ENCODE measurements at regions not wholly inside any gene's neighbourhood (a gene's known extent, or its start where the extent isn't known, plus 50 kb on each side); places are given as distances from the start of the nearest gene placed in this dataset.
"Not testable (repeated sequence)": the region's sequence is repeated elsewhere in the genome, so short reads cannot be mapped to it uniquely, and the experiment has no call there.

DNA sequence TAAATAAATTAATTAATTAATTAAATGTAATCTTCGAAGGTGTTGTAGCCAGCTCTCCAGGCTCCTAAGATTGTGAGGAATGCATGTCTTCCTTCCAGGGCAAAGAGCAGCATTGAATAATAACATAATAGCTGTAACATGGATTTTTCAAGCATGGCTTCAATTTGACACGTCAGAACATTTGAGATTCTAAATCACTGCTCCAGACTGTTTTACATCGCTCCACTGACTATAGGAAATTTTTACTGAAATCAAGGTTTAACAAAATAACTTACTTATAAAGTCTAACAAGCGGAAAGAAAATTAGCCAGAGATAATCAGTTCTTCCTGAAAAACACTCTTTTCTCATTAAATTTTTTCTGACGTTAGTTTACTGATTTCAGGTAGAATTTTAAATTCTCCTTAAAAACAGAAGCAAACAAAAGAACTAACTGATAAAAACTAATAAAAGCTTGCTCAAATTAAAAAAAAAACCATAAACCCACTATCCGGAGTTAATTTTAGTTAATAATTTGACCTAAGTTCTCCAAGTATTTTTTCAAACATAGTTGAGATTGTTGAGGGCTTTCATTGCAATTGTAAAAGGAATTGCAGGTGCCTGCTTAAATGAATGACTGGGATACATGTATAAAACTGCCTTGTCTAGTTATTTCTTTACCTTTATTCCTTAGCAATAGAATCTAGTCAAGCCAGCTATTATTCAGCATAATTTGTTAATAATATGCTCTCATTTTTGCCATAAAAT, 51.2 kb upstream of the SGCE start:
- no peaks in the 10 kb centered on the region for H3K36me3 Mint-ChIP-seq (ENCODE audit: low read depth)
- H3K27ac Mint-ChIP-seq = no peak overlapping the region
- H3K4me1 Mint-ChIP-seq (ENCODE audit: low read depth) = peaks cover 11% of the 10 kb centered on the region
- H3K4me3 Mint-ChIP-seq = no peak overlapping the region
- no peak for DNase-seq
- H3K27me3 Mint-ChIP-seq (ENCODE audit: insufficient read depth) = peaks cover 2% of the 10 kb centered on the region; the same call in 1 of the 2 replicates
- TF ChIP-seq, protein P1, sequence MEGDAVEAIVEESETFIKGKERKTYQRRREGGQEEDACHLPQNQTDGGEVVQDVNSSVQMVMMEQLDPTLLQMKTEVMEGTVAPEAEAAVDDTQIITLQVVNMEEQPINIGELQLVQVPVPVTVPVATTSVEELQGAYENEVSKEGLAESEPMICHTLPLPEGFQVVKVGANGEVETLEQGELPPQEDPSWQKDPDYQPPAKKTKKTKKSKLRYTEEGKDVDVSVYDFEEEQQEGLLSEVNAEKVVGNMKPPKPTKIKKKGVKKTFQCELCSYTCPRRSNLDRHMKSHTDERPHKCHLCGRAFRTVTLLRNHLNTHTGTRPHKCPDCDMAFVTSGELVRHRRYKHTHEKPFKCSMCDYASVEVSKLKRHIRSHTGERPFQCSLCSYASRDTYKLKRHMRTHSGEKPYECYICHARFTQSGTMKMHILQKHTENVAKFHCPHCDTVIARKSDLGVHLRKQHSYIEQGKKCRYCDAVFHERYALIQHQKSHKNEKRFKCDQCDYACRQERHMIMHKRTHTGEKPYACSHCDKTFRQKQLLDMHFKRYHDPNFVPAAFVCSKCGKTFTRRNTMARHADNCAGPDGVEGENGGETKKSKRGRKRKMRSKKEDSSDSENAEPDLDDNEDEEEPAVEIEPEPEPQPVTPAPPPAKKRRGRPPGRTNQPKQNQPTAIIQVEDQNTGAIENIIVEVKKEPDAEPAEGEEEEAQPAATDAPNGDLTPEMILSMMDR (IDR thresholded peaks at IDR 0.05) = no peak
- no peaks in the 10 kb centered on the region for H3K9me3 Mint-ChIP-seq

DNA sequence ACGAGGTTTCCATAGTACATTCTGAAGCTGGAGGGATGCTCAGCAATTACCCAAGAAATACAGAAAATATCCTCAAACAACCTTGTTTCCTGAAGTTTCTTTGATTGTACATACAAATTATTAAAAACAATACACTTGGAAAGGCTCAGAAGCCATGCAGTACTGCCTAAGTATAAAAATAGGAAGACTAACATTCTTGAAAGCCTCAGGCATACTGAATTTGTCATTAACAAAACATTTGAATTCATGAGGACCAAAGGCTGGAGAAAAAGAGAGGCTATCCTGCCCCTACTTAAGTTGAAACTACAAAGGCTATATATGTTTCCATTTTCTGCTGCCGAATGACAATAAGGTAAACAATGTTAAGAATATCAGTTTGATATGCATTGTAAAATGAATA, 54.3 kb upstream of the SGCE start:
- Mint-ChIP-seq H3K36me3 (ENCODE audit: low read depth) (no peaks in the 10 kb centered on the region), H3K27ac (no peak overlapping the region), H3K4me1 (ENCODE audit: low read depth) (peaks cover 11% of the 10 kb centered on the region), H3K27me3 (ENCODE audit: insufficient read depth) (peaks cover 4% of the 10 kb centered on the region), H3K4me3 (no peak overlapping the region), H3K9me3 (no peaks in the 10 kb centered on the region)
- DNase-seq = peak; percentile 22
- TF ChIP-seq, protein P1 (IDR thresholded peaks at IDR 0.05) = no peak

DNA sequence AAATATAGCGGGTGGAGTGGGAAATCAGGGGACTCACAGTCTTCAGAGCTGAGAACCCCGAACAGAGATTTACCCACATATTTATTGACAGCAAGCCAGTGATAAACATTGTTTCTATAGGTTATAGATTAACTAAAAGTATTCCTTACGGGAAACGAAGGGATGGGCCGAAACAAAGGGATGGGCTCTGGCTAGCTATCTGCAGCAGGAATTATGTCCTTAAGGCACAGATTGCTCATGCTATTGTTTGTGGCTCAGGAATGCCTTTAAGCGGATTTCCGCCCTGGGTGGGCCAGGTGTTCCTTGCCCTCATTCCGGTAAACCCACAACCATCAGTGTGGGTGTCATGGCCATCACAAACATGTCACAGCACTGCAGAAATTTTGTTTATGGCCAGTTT, 66.4 kb upstream of the SGCE start:
- not testable (repeated sequence) for H3K4me1 Mint-ChIP-seq (ENCODE audit: low read depth); H3K4me3 Mint-ChIP-seq; H3K27ac Mint-ChIP-seq; H3K27me3 Mint-ChIP-seq (ENCODE audit: insufficient read depth); H3K36me3 Mint-ChIP-seq (ENCODE audit: low read depth); DNase-seq; H3K9me3 Mint-ChIP-seq

DNA sequence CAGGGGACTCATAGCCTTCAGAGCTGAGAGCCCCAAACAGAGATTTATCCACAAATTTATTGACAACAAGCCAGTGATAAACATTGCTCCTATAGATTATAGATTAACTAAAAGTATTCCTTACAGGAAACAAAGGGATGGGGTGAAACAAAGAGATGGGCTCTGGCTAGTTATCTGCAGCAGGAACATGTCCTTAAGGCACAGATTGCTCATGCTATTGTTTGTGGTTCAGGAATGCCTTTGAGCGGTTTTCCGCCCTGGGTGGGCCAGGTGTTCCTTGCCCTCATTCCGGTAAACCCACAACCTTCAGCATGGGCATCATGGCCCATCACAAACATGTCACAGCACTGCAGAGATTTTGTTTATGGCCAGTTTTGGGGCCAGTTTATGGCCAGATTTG, 73.0 kb upstream of the SGCE start:
- H3K27ac Mint-ChIP-seq; DNase-seq; H3K4me3 Mint-ChIP-seq; H3K9me3 Mint-ChIP-seq; H3K27me3 Mint-ChIP-seq (ENCODE audit: insufficient read depth); H3K36me3 Mint-ChIP-seq (ENCODE audit: low read depth); H3K4me1 Mint-ChIP-seq (ENCODE audit: low read depth): not testable (repeated sequence)

DNA sequence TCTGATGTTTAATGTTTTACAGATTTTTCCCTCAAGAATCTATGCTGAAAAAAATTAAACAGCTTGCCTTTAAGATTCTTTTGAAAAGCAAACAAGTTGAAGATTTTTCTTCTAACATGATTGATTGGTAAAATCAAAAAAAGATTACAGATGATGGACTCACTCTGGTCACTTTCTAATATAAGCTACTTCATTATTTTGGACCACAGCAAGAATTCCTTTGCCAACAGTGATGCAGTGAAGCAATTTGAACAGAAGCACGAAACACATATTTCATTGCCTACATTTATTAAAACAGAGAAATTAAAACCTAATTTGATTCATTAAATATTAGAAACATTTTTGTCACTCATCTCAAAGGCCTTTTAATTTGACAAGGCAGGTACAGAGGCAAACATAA, 82.1 kb upstream of the SGCE start:
- no peaks in the 10 kb centered on the region for H3K36me3 Mint-ChIP-seq (ENCODE audit: low read depth)
- no peaks in the 10 kb centered on the region for H3K27me3 Mint-ChIP-seq (ENCODE audit: insufficient read depth)
- TF ChIP-seq, protein P1 (IDR thresholded peaks at IDR 0.05) = no peak
- no peak overlapping the region for H3K4me3 Mint-ChIP-seq
- H3K27ac Mint-ChIP-seq = no peak overlapping the region
- H3K9me3 Mint-ChIP-seq = no peaks in the 10 kb centered on the region
- no peaks in the 10 kb centered on the region for H3K4me1 Mint-ChIP-seq (ENCODE audit: low read depth)
- DNase-seq = no peak

DNA sequence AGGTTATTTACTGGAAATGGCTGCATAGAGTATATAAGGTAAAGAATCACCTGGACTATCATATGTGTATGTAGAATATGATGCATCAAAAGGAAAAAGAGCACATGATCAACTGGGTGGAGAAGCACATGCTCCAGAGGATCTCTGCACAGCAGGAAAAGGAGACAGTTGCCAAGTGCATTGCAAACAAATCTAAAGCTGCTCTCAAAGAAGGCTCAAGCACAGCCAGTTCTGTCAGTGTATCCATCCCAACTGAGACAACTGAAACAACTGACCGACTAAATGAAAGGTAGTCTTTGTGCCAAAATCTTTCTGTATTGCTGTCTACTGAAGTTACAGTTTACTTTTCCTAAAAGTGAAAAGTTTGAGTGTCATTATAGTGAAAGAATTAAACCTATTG, 83.2 kb upstream of the SGCE start:
- Mint-ChIP-seq H3K27me3 (ENCODE audit: insufficient read depth) (no peaks in the 10 kb centered on the region), H3K36me3 (ENCODE audit: low read depth) (no peaks in the 10 kb centered on the region), H3K4me3 (no peak overlapping the region), H3K4me1 (ENCODE audit: low read depth) (no peaks in the 10 kb centered on the region), H3K9me3 (no peaks in the 10 kb centered on the region), H3K27ac (no peak overlapping the region)
- DNase-seq = no peak
- TF ChIP-seq, protein P1 (IDR thresholded peaks at IDR 0.05) = no peak

DNA sequence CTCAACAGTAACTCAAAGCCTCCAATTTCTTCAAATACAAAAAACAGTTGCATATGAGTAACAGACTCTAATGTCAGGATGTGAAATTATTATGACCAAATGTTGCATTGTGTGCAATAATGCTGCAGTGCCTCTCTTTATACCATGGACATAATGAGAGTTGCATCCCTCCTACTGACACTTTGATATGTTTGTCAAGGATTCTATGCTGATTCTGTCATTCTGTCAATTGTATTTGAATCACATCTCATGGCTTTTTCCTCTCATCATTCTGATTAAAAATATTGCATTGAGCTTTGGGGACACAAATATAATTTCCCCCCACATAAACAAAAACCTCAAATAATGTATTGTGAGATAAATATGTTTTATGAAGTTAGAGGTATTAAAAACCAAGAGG, 84.6 kb upstream of the SGCE start:
- Mint-ChIP-seq H3K27ac (no peak overlapping the region), H3K27me3 (ENCODE audit: insufficient read depth) (no peaks in the 10 kb centered on the region), H3K4me3 (no peak overlapping the region), H3K36me3 (ENCODE audit: low read depth) (no peaks in the 10 kb centered on the region), H3K4me1 (ENCODE audit: low read depth) (no peaks in the 10 kb centered on the region), H3K9me3 (no peaks in the 10 kb centered on the region)
- TF ChIP-seq, protein P1 (IDR thresholded peaks at IDR 0.05) = no peak
- no peak for DNase-seq
